Tongue (tissue), 1 donor: ENCODE measurements at regions not wholly inside any gene's neighbourhood (a gene's known extent, or its start where the extent isn't known, plus 50 kb on each side); places are given as distances from the start of the nearest gene placed in this dataset.
A peak's percentile ranks its signal among the peaks of the same experiment; 100 is the strongest.

Experiments
- DNase-seq: peaks from one replicate; pipeline ENCODE4 v3.0.0-alpha.2; 2015

GRCh38 chr6:40743690-40744446, 156.7 kb upstream of the LRFN2 start:
- DNase-seq: no peak

GRCh38 chr6:40743226-40743625, 156.1 kb upstream of the LRFN2 start:
- DNase-seq: no peak

GRCh38 chr6:40740518-40740917, 153.4 kb upstream of the LRFN2 start:
- no peak for DNase-seq

GRCh38 chr6:40738551-40739193, 151.5 kb upstream of the LRFN2 start:
- DNase-seq: no peak

- DNase-seq: no peak
Measured at GRCh38 chr6:40735521-40735920, 148.4 kb upstream of the LRFN2 start.

- DNase-seq: no peak
Measured at GRCh38 chr6:40735121-40735520, 148.0 kb upstream of the LRFN2 start.

GRCh38 chr6:40734607-40735006, 147.4 kb upstream of the LRFN2 start:
- DNase-seq: no peak

GRCh38 chr6:40733770-40734396, 146.7 kb upstream of the LRFN2 start:
- no peak for DNase-seq

GRCh38 chr6:40733290-40733689, 146.1 kb upstream of the LRFN2 start:
- no peak for DNase-seq

- DNase-seq: no peak
Measured at GRCh38 chr6:40732878-40733277, 145.7 kb upstream of the LRFN2 start.

- DNase-seq: no peak
Measured at GRCh38 chr6:40728643-40729042, 141.5 kb upstream of the LRFN2 start.

GRCh38 chr6:40727271-40727670, 140.1 kb upstream of the LRFN2 start:
- no peak for DNase-seq

GRCh38 chr6:40726853-40727252, 139.7 kb upstream of the LRFN2 start:
- no peak for DNase-seq

- DNase-seq: no peak
Measured at GRCh38 chr6:40725390-40725789, 138.2 kb upstream of the LRFN2 start.

- no peak for DNase-seq
Measured at GRCh38 chr6:40724886-40725285, 137.7 kb upstream of the LRFN2 start.

- DNase-seq: no peak
Measured at GRCh38 chr6:40723967-40724366, 136.8 kb upstream of the LRFN2 start.

GRCh38 chr6:40722553-40723258, 135.5 kb upstream of the LRFN2 start:
- no peak for DNase-seq

- peak; percentile 40 for DNase-seq
Measured at GRCh38 chr6:40722091-40722490, 134.9 kb upstream of the LRFN2 start.

GRCh38 chr6:40721271-40721952, 134.2 kb upstream of the LRFN2 start:
- peak; percentile 76 for DNase-seq

- no peak for DNase-seq
Measured at GRCh38 chr6:40720375-40720748, 133.2 kb upstream of the LRFN2 start.

GRCh38 chr6:40719671-40720374, 132.7 kb upstream of the LRFN2 start:
- DNase-seq: peak; percentile 46

- no peak for DNase-seq
Measured at GRCh38 chr6:40718401-40718800, 131.2 kb upstream of the LRFN2 start.
